A549 (cell line): ENCODE measurements at regions not wholly inside any gene's neighbourhood (a gene's known extent, or its start where the extent isn't known, plus 50 kb on each side); places are given as distances from the start of the nearest gene placed in this dataset.

Experiments used
- ATAC-seq, 2 experiments: fragments of 200-7000 bp in 1 of 2; fragments of >200 bp in 1 of 2; cut with Nextera tagmentation in 1 of 2; cut with Tn5 transposase in 1 of 2; 3 replicates each; pipeline versions ENCODE4 v1.8.0 to v1.9.1; 2018 to 2020; ENCODE audit warnings: mild to moderate bottlenecking in 1 of 2, moderate library complexity in 1 of 2
- CTCF ChIA-PET: fragments of 300-600 bp; sonication (Branson Sonifier 250); formaldehyde crosslinking; extraction: SDS; loops from one replicate; lab custom pipeline; 2021; ENCODE audit warnings: antibody characterized with exemption, inconsistent platforms; lab: Yijun Ruan, JAX
- POLR2A ChIA-PET: fragments of 350-600 bp; formaldehyde crosslinking; extraction: SDS; loops from one replicate; lab custom pipeline; 2021; ENCODE audit warnings: antibody characterized with exemption, inconsistent platforms; lab: Yijun Ruan, JAX
- DNase-seq, 2 experiments: peaks; one replicate each; pipeline versions ENCODE4 v3.0.0 to v3.0.0-alpha.2; 2011 to 2016; ENCODE audit warnings: low read depth in 1 of 2, low spot score in 1 of 2
- FAIRE-seq: peaks from 2 replicates; lab custom pipeline; 2011; peaks lifted over from hg19 to GRCh38; lab: Jason Lieb, UNC
- H3K27ac ChIP-seq, 2 experiments: fragments of >200 bp; sonication (Bioruptor Twin); formaldehyde crosslinking; 3 replicates each; pipeline ENCODE4 v1.5.1; 2016 to 2017
- H3K4me1 ChIP-seq: fragments of >200 bp; sonication (Bioruptor Twin); formaldehyde crosslinking; 3 replicates; pipeline ENCODE4 v1.6.1; 2016
- H3K4me2 ChIP-seq: fragments of >200 bp; sonication (Bioruptor Twin); formaldehyde crosslinking; 3 replicates; pipeline ENCODE4 v1.6.1; 2016
- H3K4me3 ChIP-seq: fragments of >200 bp; sonication (Bioruptor Twin); formaldehyde crosslinking; 3 replicates; pipeline ENCODE4 v1.5.1; 2016
- H3K9me3 ChIP-seq: fragments of >200 bp; sonication (Bioruptor Twin); formaldehyde crosslinking; 3 replicates; pipeline ENCODE4 v1.6.1; 2016
- ATOH8 ChIP-seq: fragments of 250-450 bp; sonication (Bioruptor Pico); IDR thresholded peaks from 2 replicates; pipeline ENCODE4 v1.5.0; 2020; ENCODE audit warnings: low read depth, mild to moderate bottlenecking, moderate library complexity
- CBX2 ChIP-seq: fragments of 200-600 bp; sonication (generic); IDR thresholded peaks from 2 replicates; pipeline ENCODE4 v1.6.1; 2016; ENCODE audit warnings: low read depth, mild to moderate bottlenecking, borderline replicate concordance
- CBX8 ChIP-seq: fragments of 200-600 bp; sonication (generic); IDR thresholded peaks from 2 replicates; pipeline ENCODE4 v1.6.1; 2016
- CTCF ChIP-seq: fragments of >200 bp; sonication (Bioruptor Twin); formaldehyde crosslinking; IDR thresholded peaks from 3 replicates; pipeline ENCODE4 v1.5.1; 2016
- EHMT2 ChIP-seq: fragments of 200-600 bp; sonication (generic); IDR thresholded peaks from 2 replicates; pipeline ENCODE4 v1.6.1; 2016; ENCODE audit warnings: antibody characterized with exemption, low read depth, mild to moderate bottlenecking, moderate library complexity
- FOSL2 ChIP-seq, 2 experiments: fragments of 450-650 bp in 1 of 2; fragments of >200 bp in 1 of 2; sonication (Bioruptor Twin) in 1 of 2; formaldehyde crosslinking; IDR thresholded peaks; 2 replicates each; pipeline versions ENCODE4 v1.5.0 to v1.6.1; 2016 to 2020; ENCODE audit warnings: mild to moderate bottlenecking in 1 of 2, moderate library complexity in 1 of 2
- KDM5A ChIP-seq: fragments of 200-600 bp; sonication (generic); IDR thresholded peaks from 2 replicates; pipeline ENCODE4 v1.6.1; 2016; ENCODE audit warnings: antibody characterized with exemption, mild to moderate bottlenecking
- MAZ ChIP-seq: fragments of 150-350 bp; IDR thresholded peaks from 2 replicates; pipeline ENCODE4 v1.6.1; 2014; ENCODE audit warnings: antibody characterized with exemption, low read depth, low read length, borderline replicate concordance
- PHF8 ChIP-seq: fragments of 200-600 bp; sonication (generic); IDR thresholded peaks from 2 replicates; pipeline ENCODE4 v1.6.1; 2016; ENCODE audit warnings: low read depth, mild to moderate bottlenecking, antibody characterized with exemption, moderate library complexity, borderline replicate concordance
- POLR2A ChIP-seq: IDR thresholded peaks from 2 replicates; pipeline ENCODE4 v1.6.1; 2012; ENCODE audit warnings: mild to moderate bottlenecking, low read length
- RAD21 ChIP-seq, 2 experiments: fragments of >200 bp in 1 of 2; sonication (Bioruptor Twin) in 1 of 2; formaldehyde crosslinking in 1 of 2; IDR thresholded peaks in 1 of 2; conservative IDR thresholded peaks in 1 of 2; 2 replicates in 1 of 2; 3 replicates in 1 of 2; pipeline ENCODE4 v1.6.1; 2012 to 2018; ENCODE audit warnings: inconsistent platforms in 1 of 2
- RCOR1 ChIP-seq: fragments of 150-350 bp; IDR thresholded peaks from 2 replicates; pipeline ENCODE4 v1.6.1; 2014; ENCODE audit warnings: antibody characterized with exemption, low read length, low read depth
- SREBF2 ChIP-seq: fragments of 450-650 bp; IDR thresholded peaks from 2 replicates; pipeline ENCODE4 v1.6.1; 2014; ENCODE audit warnings: mild to moderate bottlenecking, moderate library complexity
- TFCP2L1 ChIP-seq: fragments of 250-450 bp; sonication (Bioruptor Pico); IDR thresholded peaks from 2 replicates; pipeline ENCODE4 v1.5.0; 2021; ENCODE audit warnings: mild to moderate bottlenecking
- ZSCAN20 ChIP-seq: fragments of 250-450 bp; sonication (Bioruptor Pico); IDR thresholded peaks from 2 replicates; pipeline ENCODE4 v1.8.0; 2022; ENCODE audit warnings: mild to moderate bottlenecking, moderate library complexity
- WGBS: methylation state at CpG from one replicate; pipeline ENCODE4 v1.1.6; 2017; ENCODE audit errors: missing lambda C conversion rate; 5-methylcytosine and 5-hydroxymethylcytosine counted together
- TF ChIP-seq, protein P1 (sequence below): IDR thresholded peaks from 2 replicates; pipeline ENCODE4 v1.6.1; 2012; ENCODE audit warnings: low read depth, borderline replicate concordance
- TF ChIP-seq, protein P2 (sequence below): fragments of 200-600 bp; sonication (generic); IDR thresholded peaks from 2 replicates; pipeline ENCODE4 v1.6.1; 2016; ENCODE audit warnings: antibody characterized with exemption, mild to moderate bottlenecking, moderate library complexity

DNA sequence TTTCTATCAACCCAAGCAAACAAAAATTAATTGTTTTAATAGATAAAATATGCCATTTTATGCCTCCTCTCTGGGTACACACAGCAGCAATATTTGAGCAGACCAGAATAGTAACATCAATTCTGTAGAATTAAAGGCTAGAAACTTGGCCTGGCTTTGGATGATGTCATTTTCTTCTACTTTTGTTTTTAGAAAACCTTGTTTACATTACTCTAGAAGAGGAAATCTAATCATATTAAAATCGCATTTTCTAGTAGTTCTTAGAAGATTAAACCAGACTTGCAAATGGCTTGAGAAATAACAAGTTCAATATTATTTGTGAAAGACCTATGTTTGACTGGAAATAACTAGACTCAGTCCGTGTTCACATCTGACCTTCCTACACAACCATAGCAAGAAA, 102.3 kb upstream of the RFX8 start:
- Histone ChIP-seq H3K9me3 (no peaks in the 10 kb centered on the region), H3K4me2 (no peak overlapping the region), H3K4me3 (no peak overlapping the region), H3K27ac (no peak overlapping the region), H3K4me1 (no peaks in the 10 kb centered on the region)
- WGBS = 34% methylated on average over 2 of the region's 2 CpGs
- no peak for TF ChIP-seq POLR2A
- FAIRE-seq (no peak), DNase-seq (no peak), ATAC-seq (no peak)
- CTCF ChIA-PET = no interaction called here
- POLR2A ChIA-PET = no interaction called here

- Histone ChIP-seq H3K9me3 (no peaks in the 10 kb centered on the region), H3K4me2 (no peak overlapping the region), H3K27ac (no peak overlapping the region), H3K4me1 (no peaks in the 10 kb centered on the region), H3K4me3 (no peak overlapping the region)
- DNase-seq = no peak
- POLR2A ChIA-PET = no interaction called here
- CTCF ChIA-PET = no interaction called here
- 71% methylated on average over 6 of the region's 6 CpGs for WGBS
- TF ChIP-seq, protein P1, sequence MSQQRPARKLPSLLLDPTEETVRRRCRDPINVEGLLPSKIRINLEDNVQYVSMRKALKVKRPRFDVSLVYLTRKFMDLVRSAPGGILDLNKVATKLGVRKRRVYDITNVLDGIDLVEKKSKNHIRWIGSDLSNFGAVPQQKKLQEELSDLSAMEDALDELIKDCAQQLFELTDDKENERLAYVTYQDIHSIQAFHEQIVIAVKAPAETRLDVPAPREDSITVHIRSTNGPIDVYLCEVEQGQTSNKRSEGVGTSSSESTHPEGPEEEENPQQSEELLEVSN = no peak
- TF ChIP-seq RAD21 (conservative IDR thresholded peaks at IDR 0.05 in 1 of 2, IDR thresholded peaks at IDR 0.05 in 1 of 2) (no peak), ZSCAN20 (CRISPR knock-in tag) (no peak), POLR2A (no peak), CTCF (no peak), CBX8 (no peak), TFCP2L1 (CRISPR knock-in tag) (no peak), SREBF2 (no peak), ATOH8 (CRISPR knock-in tag) (no peak), FOSL2 (IDR thresholded peaks at IDR 0.05) (no peak), FOSL2 (CRISPR knock-in tag; IDR thresholded peaks at IDR 0.05) (no peak), EHMT2 (no peak), CBX2 (no peak), MAZ (no peak), PHF8 (no peak), RCOR1 (no peak), KDM5A (no peak)
- TF ChIP-seq, protein P2, sequence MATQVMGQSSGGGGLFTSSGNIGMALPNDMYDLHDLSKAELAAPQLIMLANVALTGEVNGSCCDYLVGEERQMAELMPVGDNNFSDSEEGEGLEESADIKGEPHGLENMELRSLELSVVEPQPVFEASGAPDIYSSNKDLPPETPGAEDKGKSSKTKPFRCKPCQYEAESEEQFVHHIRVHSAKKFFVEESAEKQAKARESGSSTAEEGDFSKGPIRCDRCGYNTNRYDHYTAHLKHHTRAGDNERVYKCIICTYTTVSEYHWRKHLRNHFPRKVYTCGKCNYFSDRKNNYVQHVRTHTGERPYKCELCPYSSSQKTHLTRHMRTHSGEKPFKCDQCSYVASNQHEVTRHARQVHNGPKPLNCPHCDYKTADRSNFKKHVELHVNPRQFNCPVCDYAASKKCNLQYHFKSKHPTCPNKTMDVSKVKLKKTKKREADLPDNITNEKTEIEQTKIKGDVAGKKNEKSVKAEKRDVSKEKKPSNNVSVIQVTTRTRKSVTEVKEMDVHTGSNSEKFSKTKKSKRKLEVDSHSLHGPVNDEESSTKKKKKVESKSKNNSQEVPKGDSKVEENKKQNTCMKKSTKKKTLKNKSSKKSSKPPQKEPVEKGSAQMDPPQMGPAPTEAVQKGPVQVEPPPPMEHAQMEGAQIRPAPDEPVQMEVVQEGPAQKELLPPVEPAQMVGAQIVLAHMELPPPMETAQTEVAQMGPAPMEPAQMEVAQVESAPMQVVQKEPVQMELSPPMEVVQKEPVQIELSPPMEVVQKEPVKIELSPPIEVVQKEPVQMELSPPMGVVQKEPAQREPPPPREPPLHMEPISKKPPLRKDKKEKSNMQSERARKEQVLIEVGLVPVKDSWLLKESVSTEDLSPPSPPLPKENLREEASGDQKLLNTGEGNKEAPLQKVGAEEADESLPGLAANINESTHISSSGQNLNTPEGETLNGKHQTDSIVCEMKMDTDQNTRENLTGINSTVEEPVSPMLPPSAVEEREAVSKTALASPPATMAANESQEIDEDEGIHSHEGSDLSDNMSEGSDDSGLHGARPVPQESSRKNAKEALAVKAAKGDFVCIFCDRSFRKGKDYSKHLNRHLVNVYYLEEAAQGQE = no peak
- TF ChIP-seq, all 56 proteins: peak for 0
- ATAC-seq (no peak), FAIRE-seq (no peak)
These were observed 99.7 kb upstream of the RFX8 start for GRCh38 chr2:101574622-101575021.
